SK-N-SH (cell line): ENCODE measurements at regions not wholly inside any gene's neighbourhood (a gene's known extent, or its start where the extent isn't known, plus 50 kb on each side); places are given as distances from the start of the nearest gene placed in this dataset.

ENCODE experiments used
- CTCF ChIA-PET: fragments of 300-600, 350-600 bp; formaldehyde crosslinking; extraction: SDS; loops from one replicate; lab custom pipeline; 2021; lab: Yijun Ruan, JAX
- POLR2A ChIA-PET: fragments of 350-600 bp; sonication (Branson Sonifier 250); formaldehyde crosslinking; extraction: SDS; loops from one replicate; lab custom pipeline; 2020; ENCODE audit warnings: antibody characterized with exemption, inconsistent platforms; lab: Yijun Ruan, JAX
- DNase-seq: peaks from one replicate; pipeline ENCODE4 v3.0.0; 2012
- H2AFZ ChIP-seq: fragments of 200-600 bp; sonication (generic); 2 replicates; pipeline ENCODE4 v1.8.1; 2016; ENCODE audit warnings: antibody characterized with exemption, mild to moderate bottlenecking, low read depth
- H3F3A ChIP-seq: fragments of 200-600 bp; sonication (generic); replicated peaks from 2 replicates; pipeline ENCODE3; 2016; ENCODE audit warnings: antibody characterized with exemption, mild to moderate bottlenecking; ENCODE audit not compliant: insufficient read depth
- H3K27ac ChIP-seq, 2 experiments: fragments of 200-500 bp in 1 of 2; fragments of 200-600 bp in 1 of 2; sonication (Bioruptor generic) in 1 of 2; sonication (generic), shearing (Covaris generic) in 1 of 2; 2 replicates each; pipeline versions ENCODE4 v1.5.1 to v1.6.1; 2014 to 2016; ENCODE audit warnings: low read depth in 2 of 2, inconsistent platforms in 1 of 2, low read length in 1 of 2, mild to moderate bottlenecking in 1 of 2, mixed read lengths in 1 of 2
- H3K27me3 ChIP-seq: fragments of 200-600 bp; sonication (generic), shearing (Covaris generic); 2 replicates; pipeline ENCODE4 v1.6.1; 2016; ENCODE audit warnings: mixed run types; ENCODE audit not compliant: insufficient read depth
- H3K36me3 ChIP-seq, 2 experiments: fragments of 200-500 bp in 1 of 2; fragments of 200-600 bp in 1 of 2; sonication (Bioruptor generic) in 1 of 2; sonication (generic) in 1 of 2; replicated peaks in 1 of 2; 2 replicates each; pipeline versions ENCODE3 to v1.5.1; 2014 to 2016; ENCODE audit warnings: low read length in 1 of 2, mild to moderate bottlenecking in 1 of 2; ENCODE audit not compliant: insufficient read depth in 2 of 2, control insufficient read depth in 1 of 2
- H3K4me1 ChIP-seq, 2 experiments: fragments of 200-500 bp in 1 of 2; fragments of 200-600 bp in 1 of 2; sonication (Bioruptor generic) in 1 of 2; sonication (generic), shearing (Covaris generic) in 1 of 2; 2 replicates each; pipeline versions ENCODE4 v1.5.1 to v1.6.1; 2014 to 2016; ENCODE audit warnings: low read depth in 1 of 2, low read length in 1 of 2, mixed run types in 1 of 2; ENCODE audit not compliant: insufficient read depth in 2 of 2, control insufficient read depth in 1 of 2
- H3K4me2 ChIP-seq: fragments of 200-600 bp; sonication (generic), shearing (Covaris generic); 2 replicates; pipeline ENCODE4 v1.6.1; 2017; ENCODE audit warnings: mixed run types
- H3K4me3 ChIP-seq, 2 experiments: fragments of 200-500 bp in 1 of 2; fragments of 200-600 bp in 1 of 2; sonication (Bioruptor generic) in 1 of 2; sonication (generic), shearing (Covaris generic) in 1 of 2; 2 replicates each; pipeline versions ENCODE4 v1.5.1 to v1.8.1; 2014 to 2016; ENCODE audit warnings: low read depth in 2 of 2, inconsistent platforms in 1 of 2, low read length in 1 of 2, mild to moderate bottlenecking in 1 of 2, mixed read lengths in 1 of 2, moderate library complexity in 1 of 2
- H3K79me2 ChIP-seq: fragments of 200-600 bp; sonication (generic); 2 replicates; pipeline ENCODE4 v1.8.1; 2017; ENCODE audit warnings: mild to moderate bottlenecking; ENCODE audit not compliant: insufficient read depth
- H3K9ac ChIP-seq: fragments of 200-600 bp; sonication (generic); 2 replicates; pipeline ENCODE4 v1.6.1; 2017; ENCODE audit warnings: mixed run types
- H3K9me2 ChIP-seq: fragments of 200-600 bp; sonication (generic); 2 replicates; pipeline ENCODE4 v1.6.1; 2017; ENCODE audit warnings: mixed run types
- H3K9me3 ChIP-seq: fragments of 200-600 bp; sonication (generic); 2 replicates; pipeline ENCODE4 v1.6.1; 2017; ENCODE audit warnings: mixed run types, mild to moderate bottlenecking, moderate library complexity
- H4K20me1 ChIP-seq: fragments of 200-600 bp; sonication (generic); 2 replicates; pipeline ENCODE4 v1.6.1; 2017; ENCODE audit warnings: mild to moderate bottlenecking, mixed run types; ENCODE audit not compliant: insufficient read depth
- EZH2phosphoT487 ChIP-seq: fragments of 200-600 bp; sonication (generic); IDR thresholded peaks from 2 replicates; pipeline ENCODE4 v1.6.1; 2017; ENCODE audit warnings: low read depth, mixed run types, mild to moderate bottlenecking, antibody characterized with exemption, moderate library complexity, borderline replicate concordance
- GABPA ChIP-seq: IDR thresholded peaks from 2 replicates; pipeline ENCODE4 v1.4.0; 2012; ENCODE audit warnings: low read depth, mild to moderate bottlenecking
- RAD21 ChIP-seq: IDR thresholded peaks from 2 replicates; pipeline ENCODE4 v1.6.1; 2012; ENCODE audit warnings: mild to moderate bottlenecking, low read length
- SIN3A ChIP-seq: IDR thresholded peaks from 2 replicates; pipeline ENCODE4 v1.6.1; 2012; ENCODE audit warnings: low read depth, mild to moderate bottlenecking, low read length, moderate library complexity, borderline replicate concordance
- TAF1 ChIP-seq: IDR thresholded peaks from 2 replicates; pipeline ENCODE4 v1.6.1; 2012; ENCODE audit warnings: low read depth, mild to moderate bottlenecking, low read length, moderate library complexity, borderline replicate concordance
- TCF12 ChIP-seq: IDR thresholded peaks from 2 replicates; pipeline ENCODE4 v1.4.0; 2012
- YY1 ChIP-seq: IDR thresholded peaks from 2 replicates; pipeline ENCODE4 v1.4.0; 2012; ENCODE audit warnings: low read depth, mild to moderate bottlenecking
- ZBTB33 ChIP-seq: IDR thresholded peaks from 2 replicates; pipeline ENCODE4 v1.4.0; 2012; ENCODE audit warnings: low read depth, borderline replicate concordance
- WGBS: methylation state at CpG from one replicate; pipeline ENCODE4 v1.1.6; 2017; ENCODE audit warnings: low lambda C conversion rate; 5-methylcytosine and 5-hydroxymethylcytosine counted together
- TF ChIP-seq, protein P1 (sequence below): IDR thresholded peaks from 2 replicates; pipeline ENCODE4 v1.4.0; 2012; ENCODE audit warnings: low read depth
- TF ChIP-seq, protein P2 (sequence below): IDR thresholded peaks from 2 replicates; pipeline ENCODE4; 2012
- TF ChIP-seq, protein P3 (sequence below): fragments of 150-350 bp; IDR thresholded peaks from 2 replicates; pipeline ENCODE4 v1.6.1; 2017; ENCODE audit warnings: antibody characterized with exemption, low read length, low read depth, borderline replicate concordance

- no peaks in the 10 kb centered on the region for H3K9me2 ChIP-seq
- H3K4me3 ChIP-seq = no peak overlapping the region
- H3K36me3 ChIP-seq = no peaks in the 10 kb centered on the region
- no peaks in the 10 kb centered on the region for H3K79me2 ChIP-seq
- WGBS = 58% methylated on average over 9 of the region's 11 CpGs
- no peaks in the 10 kb centered on the region; a peak in 1 of 4 replicates for H3K4me1 ChIP-seq
- no peaks in the 10 kb centered on the region for H3K9me3 ChIP-seq
- H2AFZ ChIP-seq = no peak overlapping the region
- H3K27me3 ChIP-seq = no peaks in the 10 kb centered on the region
- DNase-seq = no peak
- TF ChIP-seq TCF12 = no peak
- TF ChIP-seq YY1 = no peak
- TF ChIP-seq, protein P1, sequence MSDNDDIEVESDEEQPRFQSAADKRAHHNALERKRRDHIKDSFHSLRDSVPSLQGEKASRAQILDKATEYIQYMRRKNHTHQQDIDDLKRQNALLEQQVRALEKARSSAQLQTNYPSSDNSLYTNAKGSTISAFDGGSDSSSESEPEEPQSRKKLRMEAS = no peak
- no peak for TF ChIP-seq SIN3A
- TF ChIP-seq, protein P2, sequence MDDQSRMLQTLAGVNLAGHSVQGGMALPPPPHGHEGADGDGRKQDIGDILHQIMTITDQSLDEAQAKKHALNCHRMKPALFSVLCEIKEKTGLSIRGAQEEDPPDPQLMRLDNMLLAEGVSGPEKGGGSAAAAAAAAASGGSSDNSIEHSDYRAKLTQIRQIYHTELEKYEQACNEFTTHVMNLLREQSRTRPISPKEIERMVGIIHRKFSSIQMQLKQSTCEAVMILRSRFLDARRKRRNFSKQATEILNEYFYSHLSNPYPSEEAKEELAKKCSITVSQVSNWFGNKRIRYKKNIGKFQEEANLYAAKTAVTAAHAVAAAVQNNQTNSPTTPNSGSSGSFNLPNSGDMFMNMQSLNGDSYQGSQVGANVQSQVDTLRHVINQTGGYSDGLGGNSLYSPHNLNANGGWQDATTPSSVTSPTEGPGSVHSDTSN = no peak
- no peak for TF ChIP-seq RAD21
- no peak for TF ChIP-seq EZH2phosphoT487
- ChIA-PET CTCF (no interaction called here), POLR2A (no interaction called here)
- H3K9ac ChIP-seq = no peak overlapping the region
- H3K27ac ChIP-seq = no peak overlapping the region
- no peak overlapping the region for H3K4me2 ChIP-seq
- no peaks in the 10 kb centered on the region for H3F3A ChIP-seq
- H4K20me1 ChIP-seq = no peaks in the 10 kb centered on the region
Observed at GRCh38 chr1:22225858-22226589, 83.1 kb upstream of the WNT4 start.

GRCh38 chr1:22228074-22228473 lies 85.2 kb upstream of the WNT4 start:
- DNase-seq = no peak
- TF ChIP-seq TAF1 (no peak), ZBTB33 (no peak), YY1 (no peak), GABPA (no peak)
- TF ChIP-seq, protein P3, sequence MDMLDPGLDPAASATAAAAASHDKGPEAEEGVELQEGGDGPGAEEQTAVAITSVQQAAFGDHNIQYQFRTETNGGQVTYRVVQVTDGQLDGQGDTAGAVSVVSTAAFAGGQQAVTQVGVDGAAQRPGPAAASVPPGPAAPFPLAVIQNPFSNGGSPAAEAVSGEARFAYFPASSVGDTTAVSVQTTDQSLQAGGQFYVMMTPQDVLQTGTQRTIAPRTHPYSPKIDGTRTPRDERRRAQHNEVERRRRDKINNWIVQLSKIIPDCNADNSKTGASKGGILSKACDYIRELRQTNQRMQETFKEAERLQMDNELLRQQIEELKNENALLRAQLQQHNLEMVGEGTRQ = no peak
- no peak overlapping the region for H3K4me3 ChIP-seq
- no peak overlapping the region for H3K9ac ChIP-seq
- ChIA-PET POLR2A (no interaction called here), CTCF (no interaction called here)
- H2AFZ ChIP-seq = no peak overlapping the region
- H4K20me1 ChIP-seq = no peaks in the 10 kb centered on the region
- H3K9me2 ChIP-seq = no peaks in the 10 kb centered on the region
- H3K27me3 ChIP-seq = no peaks in the 10 kb centered on the region; the same call in 1 of the 2 replicates
- no peaks in the 10 kb centered on the region for H3K9me3 ChIP-seq
- H3K27ac ChIP-seq = no peak overlapping the region
- 76% methylated on average over 7 of the region's 8 CpGs for WGBS
- H3K4me1 ChIP-seq = no peaks in the 10 kb centered on the region; a peak in 1 of 4 replicates
- no peaks in the 10 kb centered on the region for H3F3A ChIP-seq
- no peaks in the 10 kb centered on the region for H3K79me2 ChIP-seq
- no peak overlapping the region for H3K4me2 ChIP-seq
- no peaks in the 10 kb centered on the region for H3K36me3 ChIP-seq
